ENCODE measurements at regions not wholly inside any gene's neighbourhood (a gene's known extent, or its start where the extent isn't known, plus 50 kb on each side); places are given as distances from the start of the nearest gene placed in this dataset.

DNA sequence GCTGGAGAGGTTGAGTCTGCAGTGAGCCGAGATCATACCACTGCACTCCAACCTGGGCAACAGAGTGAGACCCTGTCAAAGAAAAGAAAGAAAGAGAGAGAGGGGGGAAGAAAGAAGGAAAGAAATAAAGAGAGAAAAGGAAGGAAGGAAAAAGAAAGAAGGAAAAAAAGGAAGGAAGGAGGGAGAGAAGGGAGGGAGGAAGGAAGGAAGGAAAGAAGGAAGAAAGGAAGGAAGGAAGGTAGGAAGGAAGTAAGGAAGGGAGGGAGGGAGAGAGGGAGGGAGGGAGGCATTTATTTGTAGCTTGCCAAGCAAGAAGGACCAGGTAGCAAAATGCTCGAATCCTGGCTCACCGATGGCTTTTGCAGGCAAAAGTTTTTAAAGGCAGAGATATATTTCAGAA, 74.5 kb upstream of the BAIAP2L1 start:
- H3K4me1 Mint-ChIP-seq (ENCODE audit: low read depth): peaks cover 4% of the 10 kb centered on the region
- no peak for DNase-seq (ENCODE audit: low spot score)
- no peak overlapping the region for H3K27ac Mint-ChIP-seq (ENCODE audit: unreplicated experiment)
- peaks cover 19% of the 10 kb centered on the region for H3K27me3 Mint-ChIP-seq (ENCODE audit: low read depth)
- peaks cover 2% of the 10 kb centered on the region for H3K9me3 Mint-ChIP-seq (ENCODE audit: low read depth)
- no peaks in the 10 kb centered on the region for H3K36me3 Mint-ChIP-seq (ENCODE audit: low read depth)
- H3K4me3 Mint-ChIP-seq (ENCODE audit: unreplicated experiment): no peak overlapping the region
- no peak for TF ChIP-seq CTCF (IDR thresholded peaks at IDR 0.05)

DNA sequence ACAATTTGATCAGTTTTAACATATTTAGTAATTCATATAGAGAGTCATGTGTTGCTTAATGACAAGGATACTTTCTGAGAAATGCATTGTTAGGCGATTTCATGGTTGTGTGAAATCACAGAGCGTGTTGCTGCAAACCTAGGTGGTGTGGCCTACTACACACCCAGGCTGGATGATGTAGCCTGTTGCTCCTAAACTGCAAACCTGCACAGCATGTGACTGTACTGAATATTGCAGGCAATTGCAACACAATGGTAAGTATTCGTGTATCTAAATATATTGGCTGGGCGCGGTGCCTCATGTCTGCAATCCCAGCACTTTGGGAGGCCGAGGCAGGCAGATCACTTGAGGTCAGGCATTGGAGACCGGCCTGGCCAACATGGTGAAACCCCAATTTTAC, 73.7 kb upstream of the BAIAP2L1 start:
- Mint-ChIP-seq H3K4me1 (ENCODE audit: low read depth) (peaks cover 4% of the 10 kb centered on the region), H3K27me3 (ENCODE audit: low read depth) (peaks cover 26% of the 10 kb centered on the region), H3K36me3 (ENCODE audit: low read depth) (no peaks in the 10 kb centered on the region), H3K4me3 (ENCODE audit: unreplicated experiment) (no peak overlapping the region), H3K9me3 (ENCODE audit: low read depth) (no peaks in the 10 kb centered on the region), H3K27ac (ENCODE audit: unreplicated experiment) (no peak overlapping the region)
- TF ChIP-seq CTCF (IDR thresholded peaks at IDR 0.05): no peak
- no peak for DNase-seq (ENCODE audit: low spot score)

DNA sequence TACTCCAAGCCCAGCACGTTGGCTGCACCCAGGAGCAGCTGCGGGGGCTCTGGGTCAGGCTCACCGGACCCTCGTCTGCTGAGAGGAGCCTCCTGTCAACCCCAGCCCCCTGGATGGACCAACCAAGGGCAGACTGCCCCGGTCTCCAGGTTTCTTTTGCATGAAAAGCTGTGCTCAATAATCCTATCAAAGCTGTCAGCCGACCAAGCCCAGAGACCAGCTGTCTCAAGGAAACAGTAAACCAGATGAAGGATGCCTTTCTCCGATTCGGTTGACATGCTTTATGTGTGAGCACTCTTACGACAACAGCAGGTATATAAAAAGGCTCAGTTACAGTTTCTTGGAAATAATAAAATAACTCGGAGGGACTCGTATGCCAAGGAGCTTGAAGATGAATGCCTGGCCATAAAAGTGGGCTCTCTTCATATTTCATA, 71.6 kb upstream of the BAIAP2L1 start:
- no peak overlapping the region for H3K4me3 Mint-ChIP-seq (ENCODE audit: unreplicated experiment)
- peaks cover 4% of the 10 kb centered on the region for H3K9me3 Mint-ChIP-seq (ENCODE audit: low read depth)
- H3K36me3 Mint-ChIP-seq (ENCODE audit: low read depth): no peaks in the 10 kb centered on the region
- peaks cover 32% of the 10 kb centered on the region for H3K27me3 Mint-ChIP-seq (ENCODE audit: low read depth)
- DNase-seq (ENCODE audit: low spot score): no peak
- H3K4me1 Mint-ChIP-seq (ENCODE audit: low read depth): peaks cover 4% of the 10 kb centered on the region
- H3K27ac Mint-ChIP-seq (ENCODE audit: unreplicated experiment): no peak overlapping the region
- TF ChIP-seq CTCF (IDR thresholded peaks at IDR 0.05): no peak

DNA sequence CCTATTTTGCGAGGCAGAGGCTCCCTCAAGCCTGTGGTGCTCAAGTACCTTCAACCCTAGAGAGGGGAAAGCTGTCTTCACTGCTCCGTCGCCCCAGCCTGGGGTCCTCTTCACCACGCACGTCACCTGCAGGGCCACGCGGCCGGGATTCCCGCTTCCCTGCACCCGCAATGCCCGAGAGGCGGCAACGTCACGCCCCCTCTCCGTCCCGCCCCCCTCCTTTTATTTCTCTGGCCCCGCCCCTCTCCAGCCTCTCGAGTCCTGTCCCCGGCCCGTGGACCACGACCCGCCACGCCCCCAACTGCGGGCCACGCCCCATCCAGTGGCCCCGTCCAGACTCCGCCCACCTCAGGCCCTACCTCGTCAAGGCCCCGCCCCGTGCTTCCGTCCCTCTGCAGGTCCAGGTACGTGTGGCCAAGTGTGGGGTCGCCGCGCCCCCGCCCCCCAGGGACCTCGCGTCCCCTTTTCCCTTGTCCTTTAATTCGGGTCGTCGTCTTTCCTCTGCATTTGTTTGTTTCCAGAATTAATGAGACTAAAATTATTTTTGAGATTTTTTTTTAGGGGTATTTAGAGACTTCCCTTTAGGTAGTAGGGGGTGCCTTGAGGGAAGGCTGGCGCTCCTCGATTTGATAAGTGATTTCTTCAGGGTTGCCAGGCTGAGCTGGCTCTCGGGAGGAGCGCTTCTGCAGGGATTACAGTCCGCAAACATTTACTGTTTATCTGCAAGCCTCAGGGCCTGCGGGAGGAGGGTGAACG, 69.8 kb upstream of the BAIAP2L1 start:
- H3K27me3 Mint-ChIP-seq (ENCODE audit: low read depth): peaks cover 38% of the 10 kb centered on the region

DNA sequence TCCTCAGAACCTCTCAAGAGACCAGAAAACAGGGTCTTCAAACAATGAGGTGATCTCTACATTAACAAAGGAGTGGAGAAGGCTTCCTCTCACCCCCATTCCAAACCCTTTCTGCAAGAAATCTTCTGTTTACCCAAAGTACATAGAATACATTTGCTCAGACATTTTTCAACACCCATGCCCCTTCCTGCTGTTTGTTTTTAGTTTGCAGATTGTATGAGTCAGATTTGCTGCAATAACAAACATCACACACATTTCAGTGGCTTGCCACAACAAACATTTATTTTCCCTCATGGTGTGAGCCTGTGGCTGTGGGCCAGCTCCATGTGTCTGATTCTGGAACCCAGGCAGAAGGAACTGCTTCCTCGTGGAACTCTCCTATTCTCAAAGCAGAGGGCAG, 68.2 kb upstream of the BAIAP2L1 start:
- Mint-ChIP-seq H3K4me3 (ENCODE audit: unreplicated experiment) (no peak overlapping the region), H3K4me1 (ENCODE audit: low read depth) (peaks cover 4% of the 10 kb centered on the region), H3K9me3 (ENCODE audit: low read depth) (peaks cover 4% of the 10 kb centered on the region), H3K27me3 (ENCODE audit: low read depth) (peaks cover 44% of the 10 kb centered on the region), H3K36me3 (ENCODE audit: low read depth) (no peaks in the 10 kb centered on the region), H3K27ac (ENCODE audit: unreplicated experiment) (no peak overlapping the region)
- no peak for TF ChIP-seq CTCF (IDR thresholded peaks at IDR 0.05)
- no peak for DNase-seq (ENCODE audit: low spot score)

More for the DNA sequence above, 69.8 kb upstream of the BAIAP2L1 start:
- Mint-ChIP-seq H3K9me3 (ENCODE audit: low read depth) (peaks cover 4% of the 10 kb centered on the region), H3K4me1 (ENCODE audit: low read depth) (peaks cover 4% of the 10 kb centered on the region), H3K36me3 (ENCODE audit: low read depth) (no peaks in the 10 kb centered on the region), H3K27ac (ENCODE audit: unreplicated experiment) (no peak overlapping the region), H3K4me3 (ENCODE audit: unreplicated experiment) (peak overlapping the region; percentile 50)
- TF ChIP-seq CTCF (IDR thresholded peaks at IDR 0.05): no peak
- no peak for DNase-seq (ENCODE audit: low spot score)
